Vagina (tissue), 2 donors: ENCODE measurements at regions not wholly inside any gene's neighbourhood (a gene's known extent, or its start where the extent isn't known, plus 50 kb on each side); places are given as distances from the start of the nearest gene placed in this dataset.

Experiments used
- CTCF ChIP-seq, 3 experiments: fragments of 450-650 bp in 2 of 3; fragments of 200-600 bp in 1 of 3; sonication (generic) in 1 of 3; IDR thresholded peaks; one replicate each; pipeline ENCODE4 v1.5.1; 2017 to 2019; ENCODE audit warnings: antibody characterized with exemption in 3 of 3, mild to moderate bottlenecking in 2 of 3, moderate library complexity in 2 of 3
- POLR2A ChIP-seq, 2 donors: fragments of 450-650 bp; IDR thresholded peaks; one replicate each; pipeline ENCODE4 v1.6.1; 2017; ENCODE audit warnings: antibody characterized with exemption in 2 of 2, mild to moderate bottlenecking in 2 of 2, moderate library complexity in 2 of 2

- TF ChIP-seq POLR2A (IDR thresholded peaks at IDR 0.05) (no peak), CTCF (IDR thresholded peaks at IDR 0.05) (no peak)
These were observed 475.4 kb downstream of the PTPRU start for GRCh38 chr1:29711582-29712283.
